ENCODE measurements at regions not wholly inside any gene's neighbourhood (a gene's known extent, or its start where the extent isn't known, plus 50 kb on each side); places are given as distances from the start of the nearest gene placed in this dataset.

GRCh38 chr2:114350186-114350725, 92.2 kb upstream of the DPP10 start:
- TF ChIP-seq, protein P1, sequence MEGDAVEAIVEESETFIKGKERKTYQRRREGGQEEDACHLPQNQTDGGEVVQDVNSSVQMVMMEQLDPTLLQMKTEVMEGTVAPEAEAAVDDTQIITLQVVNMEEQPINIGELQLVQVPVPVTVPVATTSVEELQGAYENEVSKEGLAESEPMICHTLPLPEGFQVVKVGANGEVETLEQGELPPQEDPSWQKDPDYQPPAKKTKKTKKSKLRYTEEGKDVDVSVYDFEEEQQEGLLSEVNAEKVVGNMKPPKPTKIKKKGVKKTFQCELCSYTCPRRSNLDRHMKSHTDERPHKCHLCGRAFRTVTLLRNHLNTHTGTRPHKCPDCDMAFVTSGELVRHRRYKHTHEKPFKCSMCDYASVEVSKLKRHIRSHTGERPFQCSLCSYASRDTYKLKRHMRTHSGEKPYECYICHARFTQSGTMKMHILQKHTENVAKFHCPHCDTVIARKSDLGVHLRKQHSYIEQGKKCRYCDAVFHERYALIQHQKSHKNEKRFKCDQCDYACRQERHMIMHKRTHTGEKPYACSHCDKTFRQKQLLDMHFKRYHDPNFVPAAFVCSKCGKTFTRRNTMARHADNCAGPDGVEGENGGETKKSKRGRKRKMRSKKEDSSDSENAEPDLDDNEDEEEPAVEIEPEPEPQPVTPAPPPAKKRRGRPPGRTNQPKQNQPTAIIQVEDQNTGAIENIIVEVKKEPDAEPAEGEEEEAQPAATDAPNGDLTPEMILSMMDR (IDR thresholded peaks at IDR 0.05 in 8 of 11, conservative IDR thresholded peaks at IDR 0.05 in 3 of 11): no peak
- no peak for TF ChIP-seq POLR2AphosphoS5 (IDR thresholded peaks at IDR 0.05)
